GM18498 (cell line): ENCODE measurements at regions not wholly inside any gene's neighbourhood (a gene's known extent, or its start where the extent isn't known, plus 50 kb on each side); places are given as distances from the start of the nearest gene placed in this dataset.
A peak's percentile ranks its signal among the peaks of the same experiment; 100 is the strongest.
"Not testable (repeated sequence)": the region's sequence is repeated elsewhere in the genome, so short reads cannot be mapped to it uniquely, and the experiment has no call there.

ENCODE experiments used
- ATAC-seq: cut with Tn5 transposase; IDR thresholded peaks from one replicate; pipeline ENCODE4 v1.9.1; 2021; ENCODE audit warnings: mild to moderate bottlenecking, moderate library complexity; ENCODE audit not compliant: unreplicated experiment

DNA sequence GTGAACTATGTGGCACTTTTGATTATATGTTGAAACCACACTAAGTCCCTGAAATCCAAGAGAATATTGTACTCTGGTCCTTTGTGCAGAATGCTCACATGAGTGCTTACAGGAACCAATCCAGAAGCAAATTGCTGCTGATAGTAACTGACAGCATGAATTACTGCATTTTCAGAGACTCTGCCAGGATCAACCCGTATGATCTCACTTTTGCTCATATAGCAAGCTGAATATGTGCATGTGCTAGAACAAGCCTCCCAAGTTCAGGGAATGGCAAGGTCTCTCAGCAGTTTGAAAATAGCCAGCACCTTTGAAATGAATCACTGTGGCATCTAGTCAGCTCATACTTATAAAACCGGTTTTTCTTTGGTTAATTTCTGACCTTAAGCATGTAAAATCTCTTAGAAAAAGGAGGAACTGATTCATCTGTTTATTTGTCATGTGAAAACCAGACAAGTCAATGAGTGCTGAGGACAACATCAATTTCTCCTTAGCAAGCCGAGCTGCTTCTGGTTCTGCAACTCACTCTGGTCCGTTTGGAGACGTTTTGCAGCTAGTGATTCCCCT, 215.7 kb upstream of the ELL2 start:
- peak; percentile 71 for ATAC-seq

DNA sequence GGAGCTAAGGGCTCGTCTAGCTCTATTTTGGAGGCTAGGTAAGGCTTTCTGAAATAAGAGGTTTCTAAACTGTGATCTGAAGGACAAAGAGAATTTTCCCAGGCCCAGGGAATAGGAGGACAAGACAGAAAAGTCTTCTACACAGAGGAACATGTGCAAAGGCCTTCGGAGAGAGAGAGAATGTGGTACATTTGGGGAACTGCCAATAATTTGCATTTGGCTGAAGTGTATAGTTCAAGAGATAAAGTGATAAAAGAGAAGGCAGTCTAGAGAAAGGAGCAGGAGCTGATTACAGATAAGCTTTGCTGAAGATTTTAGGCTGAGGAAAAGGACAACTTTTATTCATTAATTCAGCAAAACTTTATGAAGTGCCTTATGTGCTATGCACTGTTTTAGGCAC, 214.4 kb upstream of the ELL2 start:
- no peak for ATAC-seq

DNA sequence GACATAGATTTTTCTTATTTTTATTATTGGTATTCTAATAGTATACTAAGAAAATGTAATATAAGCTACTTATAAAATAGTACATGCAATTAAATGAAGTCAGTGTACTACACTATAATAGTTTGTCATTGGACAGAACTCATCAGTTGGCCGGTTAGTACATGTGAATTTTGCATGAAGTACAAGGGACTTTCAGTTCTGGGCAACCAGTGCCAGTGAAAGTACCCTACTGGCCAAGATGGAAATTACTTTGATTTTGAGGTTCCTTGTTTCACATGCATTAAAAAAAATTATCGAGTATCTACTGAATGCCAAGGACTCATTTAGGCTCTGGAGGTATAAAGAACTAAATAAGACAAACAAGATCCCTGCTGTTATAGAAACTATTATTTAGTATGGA, 213.4 kb upstream of the ELL2 start:
- ATAC-seq = no peak

DNA sequence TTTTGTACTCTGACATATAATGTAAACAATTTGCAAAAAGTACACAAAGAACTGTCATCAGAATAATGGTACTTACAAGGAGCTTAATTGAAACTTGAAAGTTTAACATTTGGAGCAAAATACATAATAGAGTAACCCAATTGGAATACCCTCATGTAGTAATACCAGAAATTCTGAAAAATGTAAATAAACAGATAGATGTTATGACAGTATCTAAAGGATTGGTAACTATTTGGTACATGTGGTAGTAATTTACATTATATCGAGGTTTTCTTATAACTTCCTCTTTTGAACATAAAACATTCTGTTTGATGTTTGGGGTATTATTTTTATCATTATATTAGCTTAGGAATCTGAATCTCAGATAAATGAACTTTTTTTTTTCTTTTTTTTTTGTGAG, 211.7 kb upstream of the ELL2 start:
- no peak for ATAC-seq

DNA sequence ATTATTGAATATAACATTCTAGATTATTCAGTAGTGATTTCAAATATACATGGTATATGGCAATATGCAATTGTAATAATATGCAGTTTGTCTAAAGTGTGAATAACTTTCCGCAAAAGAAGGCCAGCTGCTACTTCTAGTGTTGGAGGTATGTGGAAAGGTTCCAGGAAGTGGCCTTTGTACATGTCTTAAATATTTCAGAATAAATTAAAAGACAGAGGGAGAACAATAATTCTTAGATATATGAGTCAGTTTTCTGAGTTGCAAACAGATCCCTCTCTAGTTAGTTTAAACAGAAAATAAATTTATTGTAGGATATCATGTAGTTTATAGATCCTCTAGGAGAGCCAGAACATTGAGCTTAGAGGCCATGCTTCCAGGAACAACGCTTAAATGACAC, 210.8 kb upstream of the ELL2 start:
- no peak for ATAC-seq

DNA sequence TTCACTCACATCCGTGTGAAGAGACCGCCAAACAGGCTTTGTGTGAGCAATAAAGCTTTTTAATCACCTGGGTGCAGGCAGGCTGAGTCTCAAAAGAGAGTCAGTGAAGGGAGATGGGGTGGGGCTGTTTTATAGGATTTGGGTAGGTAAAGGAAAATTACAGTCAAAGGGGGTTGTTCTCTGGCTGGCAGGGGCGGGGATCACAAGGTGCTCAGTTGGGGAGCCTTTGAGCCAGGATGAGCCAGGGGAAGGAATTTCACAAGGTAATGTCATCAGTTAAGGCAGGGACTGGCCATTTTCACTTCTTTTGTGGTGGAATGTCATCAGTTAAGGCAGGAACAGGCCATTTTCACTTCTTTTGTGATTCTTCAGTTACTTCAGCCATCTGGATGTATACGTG, 210.3 kb upstream of the ELL2 start:
- ATAC-seq = not testable (repeated sequence)

DNA sequence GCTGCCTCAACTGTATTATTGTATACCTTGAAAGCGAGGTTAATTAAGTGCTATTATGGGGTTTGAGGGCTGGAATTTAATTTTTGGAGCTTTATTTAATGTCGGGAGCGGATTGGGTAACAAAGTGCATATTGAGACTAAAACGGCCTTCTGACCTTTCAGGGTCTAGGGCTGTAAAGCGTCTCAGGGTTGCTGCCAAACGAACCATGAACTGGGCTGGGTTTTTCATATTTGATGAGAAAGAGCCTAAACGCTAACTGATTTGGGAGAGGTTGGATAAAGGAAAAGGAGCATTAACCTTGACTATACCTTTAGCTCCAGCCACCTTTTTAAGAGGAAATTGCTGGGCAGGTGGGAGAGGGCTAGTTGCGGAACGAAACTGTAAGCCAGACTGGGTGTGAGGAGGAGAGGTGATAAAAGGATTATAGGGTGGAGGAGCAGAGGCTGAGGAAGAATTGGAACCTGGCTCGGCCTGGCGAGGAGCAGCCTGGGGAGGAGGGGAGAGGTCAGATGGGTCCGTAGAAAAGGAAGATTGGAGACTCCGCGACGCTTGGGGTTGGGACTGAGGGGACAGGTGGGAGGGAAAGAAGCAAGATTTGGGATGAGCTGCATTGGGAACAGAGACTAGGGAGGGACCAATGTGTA, 209.0 kb upstream of the ELL2 start:
- not testable (repeated sequence) for ATAC-seq

DNA sequence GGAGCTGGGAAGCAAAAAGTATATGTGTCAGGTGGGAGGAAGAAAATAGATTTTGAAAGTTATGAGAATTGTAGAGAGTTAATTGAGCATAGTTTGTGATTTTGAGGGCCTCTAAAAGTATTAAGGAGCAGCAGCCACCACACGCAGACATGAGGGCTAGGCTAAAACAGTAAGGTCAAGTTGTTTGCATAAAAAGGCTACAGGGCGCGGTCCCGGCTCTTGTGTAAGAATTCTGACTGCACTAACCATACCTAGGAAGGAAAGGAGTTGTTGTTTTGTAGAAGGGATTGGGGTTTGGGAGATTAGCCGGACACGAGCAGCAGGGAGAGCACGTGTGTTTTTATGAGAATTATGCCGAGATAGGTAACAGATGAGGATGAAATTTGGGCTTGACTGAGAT, 207.2 kb upstream of the ELL2 start:
- ATAC-seq = not testable (repeated sequence)

DNA sequence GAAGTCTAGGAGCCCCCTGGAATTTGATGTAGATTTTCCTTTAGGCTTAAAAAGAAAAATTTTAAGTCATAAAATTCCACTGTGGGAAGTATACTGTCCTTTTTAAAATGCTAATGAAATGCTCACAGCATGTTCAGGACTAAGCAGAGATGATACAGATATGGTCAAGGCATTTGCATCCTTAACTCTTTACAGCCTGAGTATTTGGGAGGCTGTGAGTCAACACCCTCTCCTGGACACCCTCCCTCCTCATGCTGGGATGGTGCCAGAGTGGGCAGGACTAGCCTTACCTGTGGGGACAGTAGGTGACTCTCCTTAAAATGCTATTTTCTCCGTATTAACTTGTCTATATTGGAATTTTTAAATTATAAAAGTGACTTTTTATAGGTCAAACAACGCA, 197.4 kb upstream of the ELL2 start:
- ATAC-seq = no peak

DNA sequence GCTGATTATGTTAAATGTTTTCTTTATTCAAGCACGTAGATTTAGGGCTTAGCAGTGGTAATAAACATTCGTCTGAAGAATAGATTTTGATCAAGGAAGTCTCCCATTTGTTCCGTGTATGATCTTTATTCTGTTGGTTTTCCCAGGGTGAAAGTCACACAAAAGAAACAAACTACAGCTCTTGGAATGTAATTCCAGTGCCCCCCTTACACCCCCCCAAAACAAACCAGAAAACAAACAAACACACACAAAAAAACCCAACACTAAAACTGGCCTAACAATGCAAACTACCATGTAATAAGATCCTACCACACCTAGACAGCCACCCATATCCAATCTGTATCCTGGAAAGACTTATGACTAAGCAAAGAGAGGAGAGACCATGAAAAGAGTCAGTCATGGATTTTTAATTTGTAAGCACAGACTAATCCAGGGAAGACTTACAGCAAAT, 196.2 kb upstream of the ELL2 start:
- ATAC-seq = no peak

DNA sequence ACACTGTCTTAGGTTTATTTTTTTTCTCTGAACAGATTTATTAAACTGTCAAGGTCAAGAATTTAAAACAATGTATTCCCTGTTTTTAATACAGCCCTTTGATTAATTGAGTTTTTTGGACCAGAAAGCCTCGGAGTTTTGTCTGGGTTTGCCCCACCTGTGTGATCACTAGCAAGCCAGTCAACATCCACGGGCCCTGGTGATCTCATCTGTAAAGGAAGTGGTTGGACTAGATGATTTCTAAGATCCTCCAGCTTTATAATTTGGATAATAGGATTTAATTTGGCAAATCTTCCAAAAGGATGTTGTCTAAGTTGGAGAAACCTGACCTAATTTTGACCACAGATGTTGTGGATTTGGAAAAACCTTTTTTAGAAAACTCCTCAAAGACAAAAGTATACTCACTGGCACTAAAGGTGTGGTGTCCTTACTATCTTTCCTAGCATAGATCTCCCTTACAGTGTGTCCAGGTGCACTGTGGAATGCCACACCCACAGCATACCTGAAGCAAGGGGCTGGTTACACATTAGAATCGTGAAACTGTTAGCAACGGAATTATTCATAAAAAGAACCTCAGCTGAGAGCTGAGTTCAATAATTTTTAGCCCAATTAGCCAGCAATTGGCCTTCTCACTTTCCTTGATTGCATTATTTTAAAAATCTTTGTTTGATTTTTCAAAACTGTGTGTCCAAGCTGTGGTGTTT, 195.6 kb upstream of the ELL2 start:
- ATAC-seq = no peak

DNA sequence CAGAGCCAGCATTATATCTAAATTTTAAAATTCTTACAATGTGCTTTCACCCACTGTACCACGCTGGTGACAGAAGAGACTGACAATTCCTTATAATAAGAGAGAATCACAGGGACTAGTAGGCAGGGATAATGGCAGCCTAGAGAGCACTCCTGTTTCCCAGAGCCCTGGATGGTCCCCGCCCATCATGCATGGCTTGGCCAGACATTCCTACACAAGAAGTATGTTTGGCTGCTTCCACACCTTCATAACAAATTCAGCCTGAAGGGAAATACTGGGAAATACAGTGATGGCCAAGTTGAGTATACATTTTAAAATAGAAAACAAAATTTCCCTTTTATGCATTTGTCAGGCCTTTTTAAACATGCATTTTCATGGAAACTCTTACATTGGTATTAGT, 193.5 kb upstream of the ELL2 start:
- no peak for ATAC-seq

DNA sequence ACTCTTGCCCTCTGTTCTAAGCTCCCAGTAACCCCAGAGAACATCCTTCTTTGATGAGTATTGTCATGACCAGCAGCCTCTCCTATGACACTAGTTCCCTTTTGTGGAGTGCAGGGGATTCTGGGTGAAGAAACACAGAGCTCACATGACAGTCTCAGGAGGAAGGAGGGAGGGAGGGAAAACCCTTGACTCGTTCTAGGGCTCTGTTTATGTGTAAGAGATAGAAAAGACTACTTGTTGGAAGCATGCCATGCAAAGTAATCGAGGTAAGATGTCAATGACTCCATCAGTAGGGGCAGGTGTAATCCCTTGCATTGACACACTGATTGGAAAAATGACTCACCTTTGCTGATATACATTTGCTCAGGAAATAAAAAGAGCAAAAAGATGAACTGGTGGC, 190.2 kb upstream of the ELL2 start:
- no peak for ATAC-seq

DNA sequence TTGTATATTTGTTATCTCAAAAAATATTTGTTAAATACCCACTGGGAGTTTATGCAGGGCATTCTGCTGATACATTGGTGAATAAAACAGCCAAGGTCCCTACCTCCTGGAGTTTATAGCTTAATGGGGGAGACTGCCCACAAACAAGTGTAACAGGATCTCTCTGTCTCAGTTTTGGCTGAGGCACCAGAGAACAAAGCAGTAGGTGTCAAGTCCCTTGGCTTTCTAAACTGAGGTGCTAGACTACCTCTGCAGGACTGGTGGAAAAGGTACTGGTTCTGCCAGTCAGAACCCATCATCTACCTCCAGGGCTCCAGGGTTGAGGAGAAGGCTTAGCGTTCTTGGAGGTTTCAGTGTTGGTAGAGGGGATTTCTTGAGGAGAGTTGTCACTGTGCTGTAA, 188.4 kb upstream of the ELL2 start:
- ATAC-seq = no peak

DNA sequence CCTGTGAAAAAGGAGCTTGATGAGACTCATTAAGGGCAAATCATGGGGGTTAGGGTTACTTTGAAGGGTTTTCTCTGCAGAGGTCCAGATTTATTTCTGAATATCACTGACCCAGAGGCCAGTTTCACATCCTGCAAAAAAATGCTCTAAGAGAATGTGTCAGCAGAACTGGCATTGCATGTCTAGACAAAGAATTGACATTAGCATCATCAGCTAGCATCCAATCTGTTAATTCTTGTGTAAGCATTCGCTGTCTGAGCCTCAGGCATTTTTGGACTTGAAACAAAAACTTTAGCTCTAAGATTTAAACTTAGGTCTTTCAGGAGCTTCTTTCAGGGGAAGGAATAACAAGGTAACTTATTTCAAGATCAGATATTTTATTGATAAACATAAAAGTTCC, 187.9 kb upstream of the ELL2 start:
- no peak for ATAC-seq

DNA sequence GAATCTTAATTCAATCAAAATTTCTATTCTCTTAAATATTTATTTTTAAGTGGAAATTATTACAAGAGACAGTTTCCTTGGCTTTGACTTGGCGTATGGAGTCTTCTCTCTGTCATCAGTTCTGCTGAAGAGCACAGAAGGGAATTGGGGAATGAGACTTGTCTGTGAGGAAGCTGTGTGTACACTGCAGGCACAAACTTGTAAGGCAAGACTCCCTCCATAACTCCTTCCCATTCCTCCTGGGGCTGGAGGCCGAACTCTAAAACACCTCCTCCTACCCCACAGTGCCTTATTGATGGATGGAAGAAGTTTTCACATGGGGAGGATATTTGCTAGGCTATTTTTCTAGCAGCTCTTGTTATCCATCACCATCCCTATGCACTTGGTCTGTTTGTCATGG, 187.4 kb upstream of the ELL2 start:
- no peak for ATAC-seq

DNA sequence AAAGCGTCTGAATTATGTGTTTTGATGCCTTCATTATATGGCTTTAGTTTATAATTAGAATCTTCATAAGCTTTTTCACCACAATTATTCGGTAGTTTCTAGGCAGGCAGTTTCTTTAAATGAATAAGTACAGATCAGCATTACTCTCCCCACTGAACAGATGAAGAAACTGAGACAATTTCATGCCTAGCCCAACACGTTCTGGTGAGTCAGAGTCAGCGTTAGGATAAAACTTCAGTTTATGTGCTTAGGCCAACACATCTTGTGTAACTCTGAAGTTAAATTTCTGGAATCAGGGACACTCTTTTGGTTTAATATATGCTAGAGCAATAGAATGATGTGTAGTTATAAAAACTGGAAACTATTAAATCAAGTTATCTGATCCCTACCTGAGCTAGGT, 186.7 kb upstream of the ELL2 start:
- no peak for ATAC-seq

DNA sequence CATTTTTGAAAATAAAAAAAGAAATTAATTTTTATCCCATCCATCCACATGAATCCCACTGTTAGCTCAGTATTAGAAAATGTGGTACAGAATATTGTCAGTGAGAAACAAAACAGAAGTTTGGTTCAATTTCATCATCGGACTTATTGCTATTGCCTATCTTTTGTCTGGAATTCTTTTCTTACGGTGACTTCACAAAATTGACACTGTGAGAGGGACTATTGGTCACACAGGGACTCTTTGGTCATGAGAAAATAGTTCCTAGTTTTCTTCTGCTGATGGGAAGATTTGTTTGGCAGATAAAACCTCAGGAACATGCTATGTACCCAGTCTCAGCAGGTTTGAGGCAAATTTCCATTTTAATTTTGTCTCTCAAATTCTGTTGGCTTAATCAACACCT, 186.2 kb upstream of the ELL2 start:
- ATAC-seq = no peak

DNA sequence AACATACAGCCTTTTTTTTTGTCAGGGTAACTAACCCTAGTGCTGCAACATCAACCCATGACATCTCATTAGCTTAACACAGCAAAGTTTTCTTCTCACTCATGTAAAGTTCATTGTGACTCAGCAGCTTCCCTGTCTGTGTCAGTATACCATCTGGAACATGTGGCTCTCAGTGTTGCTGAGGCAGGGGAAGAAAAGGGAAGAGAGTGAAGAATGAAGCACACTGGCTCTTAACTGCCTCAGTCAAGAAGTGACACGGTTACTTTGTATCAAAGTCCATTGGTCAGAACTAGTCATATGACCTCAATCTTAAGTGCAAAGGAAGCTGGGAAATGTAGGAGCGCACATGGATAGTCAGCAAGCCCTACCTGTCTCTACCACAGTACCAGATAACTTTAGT, 185.0 kb upstream of the ELL2 start:
- ATAC-seq = no peak

DNA sequence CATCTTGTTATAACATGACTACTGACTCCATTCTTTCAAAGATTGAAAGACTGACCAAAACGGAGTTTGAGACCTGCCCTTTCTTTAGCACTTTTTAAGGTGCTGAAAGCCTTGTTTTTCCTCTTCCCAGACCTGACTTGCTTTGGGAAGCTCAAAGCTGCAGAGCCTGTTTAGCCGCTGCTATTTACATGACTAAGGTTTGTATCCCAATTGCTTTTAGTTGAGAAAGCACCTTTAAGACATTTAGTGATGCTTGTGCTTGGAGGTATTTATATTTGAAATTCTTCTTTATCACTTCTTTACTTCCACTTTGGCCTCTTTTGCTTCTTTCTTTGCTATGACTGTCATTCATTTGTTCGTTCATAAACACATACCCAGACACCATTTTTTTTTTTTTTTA, 182.6 kb upstream of the ELL2 start:
- ATAC-seq = no peak

DNA sequence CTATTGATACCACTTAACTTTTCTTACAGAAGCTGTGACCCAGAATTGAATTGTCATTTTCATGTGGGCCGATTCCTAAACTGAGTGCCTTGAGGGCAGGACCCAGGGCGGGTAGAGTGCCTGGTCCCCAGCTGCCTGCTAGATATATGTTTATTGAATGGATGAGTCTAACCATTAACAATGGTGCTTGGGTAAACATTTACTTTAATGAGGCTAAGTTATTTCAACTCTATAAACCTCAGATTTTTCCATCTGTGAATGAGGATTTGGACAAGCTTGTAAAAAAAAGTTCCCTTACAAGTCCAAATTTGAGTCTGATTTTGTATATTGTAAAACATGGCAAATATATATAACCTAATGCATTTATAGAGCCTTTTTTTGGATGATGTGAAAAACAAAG, 181.8 kb upstream of the ELL2 start:
- no peak for ATAC-seq

DNA sequence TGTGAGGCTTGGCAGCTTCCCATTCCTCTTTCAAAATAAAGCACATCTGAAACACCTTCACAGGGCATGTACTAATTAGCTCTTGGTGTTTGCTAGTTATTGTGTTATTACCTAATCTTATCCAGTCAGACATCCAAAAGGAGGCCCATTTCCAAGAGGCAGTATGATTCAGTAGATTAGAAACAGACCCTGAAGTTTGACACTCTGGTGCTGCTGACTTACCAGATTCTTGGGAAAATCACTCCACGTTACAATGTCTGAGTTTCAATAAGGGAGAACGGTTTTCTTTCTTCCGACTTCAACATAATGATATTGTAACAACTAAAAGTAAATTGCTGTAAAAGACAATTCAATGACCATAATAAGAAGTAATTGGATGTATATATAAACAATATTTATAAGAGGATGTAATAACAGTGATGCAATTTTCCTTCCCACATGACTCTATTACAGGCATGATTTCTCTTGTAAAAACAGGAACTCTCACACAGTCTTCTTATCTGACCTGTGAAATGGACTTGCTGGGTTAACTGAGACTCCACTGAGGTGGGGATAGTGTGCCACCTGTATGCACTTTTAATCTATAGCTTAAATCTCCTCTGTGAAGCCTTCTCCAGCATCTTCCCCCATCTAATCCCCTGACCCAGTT, 181.3 kb upstream of the ELL2 start:
- ATAC-seq = no peak
